GM23248 (cell line): ENCODE measurements at regions not wholly inside any gene's neighbourhood (a gene's known extent, or its start where the extent isn't known, plus 50 kb on each side); places are given as distances from the start of the nearest gene placed in this dataset.
A peak's percentile ranks its signal among the peaks of the same experiment; 100 is the strongest.

Experiments
- DNase-seq: peaks from one replicate; pipeline ENCODE4 v3.0.0-alpha.2; 2015
- H2AFZ ChIP-seq: fragments of 200-600 bp; sonication (generic); 2 replicates; pipeline ENCODE4 v1.6.1; 2016; ENCODE audit warnings: antibody characterized with exemption
- H3F3A ChIP-seq: fragments of 200-600 bp; sonication (generic); 2 replicates; pipeline ENCODE4 v1.6.1; 2016; ENCODE audit warnings: mild to moderate bottlenecking, antibody characterized with exemption, mixed run types; ENCODE audit not compliant: insufficient read depth
- H3K27ac ChIP-seq: fragments of 200-600 bp; sonication (generic); 2 replicates; pipeline ENCODE4 v1.5.1; 2016; ENCODE audit warnings: mild to moderate bottlenecking
- H3K27me3 ChIP-seq: fragments of 200-600 bp; sonication (generic); replicated peaks from 2 replicates; pipeline ENCODE4 v1.6.1; 2016; ENCODE audit warnings: mild to moderate bottlenecking; ENCODE audit not compliant: insufficient read depth
- H3K36me3 ChIP-seq: fragments of 200-600 bp; sonication (generic); 2 replicates; pipeline ENCODE4 v1.6.1; 2016; ENCODE audit warnings: low read depth, mild to moderate bottlenecking
- H3K4me1 ChIP-seq: fragments of 200-600 bp; sonication (generic); 2 replicates; pipeline ENCODE4 v1.6.1; 2016; ENCODE audit warnings: mild to moderate bottlenecking; ENCODE audit not compliant: insufficient read depth
- H3K4me2 ChIP-seq: fragments of 200-600 bp; sonication (generic); one replicate; pipeline ENCODE4 v1.6.1; 2016; ENCODE audit warnings: mild to moderate bottlenecking; ENCODE audit not compliant: unreplicated experiment
- H3K4me3 ChIP-seq: fragments of 200-600 bp; sonication (generic); 2 replicates; pipeline ENCODE4 v1.5.1; 2016; ENCODE audit warnings: mild to moderate bottlenecking
- H3K79me2 ChIP-seq: fragments of 200-600 bp; sonication (generic); 2 replicates; pipeline ENCODE4 v1.6.1; 2016; ENCODE audit warnings: mild to moderate bottlenecking; ENCODE audit not compliant: insufficient read depth
- H3K9ac ChIP-seq: fragments of 200-600 bp; sonication (generic); 2 replicates; pipeline ENCODE4 v1.6.1; 2016; ENCODE audit warnings: mild to moderate bottlenecking
- H3K9me2 ChIP-seq: fragments of 200-600 bp; sonication (generic); 2 replicates; pipeline ENCODE4 v1.6.1; 2016; ENCODE audit warnings: mixed run types, mild to moderate bottlenecking, moderate library complexity; ENCODE audit not compliant: insufficient read depth
- H3K9me3 ChIP-seq: fragments of 200-600 bp; sonication (generic); one replicate; pipeline ENCODE4 v1.6.1; 2017; ENCODE audit warnings: low read depth
- H4K20me1 ChIP-seq: fragments of 200-600 bp; sonication (generic); 2 replicates; pipeline ENCODE4 v1.6.0; 2016; ENCODE audit not compliant: insufficient read depth
- EZH2 ChIP-seq: fragments of 200-600 bp; sonication (generic); IDR thresholded peaks from 2 replicates; pipeline ENCODE4 v1.6.1; 2018; ENCODE audit warnings: antibody characterized with exemption, mild to moderate bottlenecking; ENCODE audit not compliant: insufficient read depth, poor library complexity, severe bottlenecking
- EZH2phosphoT487 ChIP-seq: fragments of 200-600 bp; sonication (generic); IDR thresholded peaks from 2 replicates; pipeline ENCODE4 v1.6.1; 2018; ENCODE audit warnings: antibody characterized with exemption, moderate library complexity, mild to moderate bottlenecking, low read depth; ENCODE audit not compliant: insufficient read depth
- WGBS, 2 experiments: methylation state at CpG; one replicate each; pipeline ENCODE4 v1.1.6; 2015 to 2017; ENCODE audit warnings: low lambda C conversion rate in 2 of 2, low coverage in 1 of 2; ENCODE audit errors: missing lambda C conversion rate in 2 of 2; 5-methylcytosine and 5-hydroxymethylcytosine counted together
- in situ Hi-C: fragments of 300-500 bp; cut with MboI; formaldehyde crosslinking; loops from 2 replicates; pipeline ENCODE4 v1.15.0; 2020

DNA sequence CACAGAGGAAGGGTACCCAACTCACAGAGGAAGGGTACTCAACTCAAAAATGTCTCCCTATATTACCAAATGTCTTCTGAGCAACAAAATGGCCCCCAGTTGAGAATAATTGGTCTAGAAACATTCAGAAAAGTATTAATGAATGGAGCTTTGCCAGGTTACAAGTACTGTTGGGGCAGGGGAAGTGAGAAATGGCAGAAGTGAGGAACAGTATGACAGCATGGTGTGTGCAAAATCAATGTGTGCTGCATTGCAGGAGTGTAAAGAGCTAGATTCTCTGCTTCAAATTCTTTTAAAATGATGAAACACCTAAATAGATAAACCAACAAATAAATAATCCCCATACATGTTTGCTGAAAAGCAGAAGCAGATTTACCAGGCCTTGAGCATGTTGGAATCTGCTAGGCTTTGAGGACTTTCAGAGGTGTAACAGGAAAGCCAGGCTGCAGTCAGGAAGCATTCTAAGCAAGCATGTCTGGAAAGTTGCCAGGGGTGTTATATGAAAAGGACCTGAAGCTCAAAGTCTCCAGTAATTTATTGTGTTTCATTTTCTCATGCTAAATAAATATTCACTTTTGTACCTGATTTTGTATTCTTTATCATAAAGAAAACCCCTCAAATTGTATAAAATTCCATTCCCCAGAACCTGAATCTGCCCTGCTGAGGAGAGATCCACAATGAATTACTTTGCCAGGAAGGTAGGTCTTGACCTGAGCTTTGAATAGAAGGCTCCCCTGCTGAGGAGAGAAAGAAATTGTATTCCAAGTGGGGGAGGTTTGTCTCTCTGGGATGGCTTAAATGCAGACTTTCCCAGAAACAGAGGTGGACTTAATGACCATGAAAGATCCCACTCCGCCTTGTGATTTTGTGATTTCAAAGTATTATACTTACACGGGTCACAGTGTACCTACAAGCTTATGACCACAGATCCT, 265.0 kb upstream of the MARCKS start:
- in situ Hi-C loops = no loop called here
- WGBS, 2 experiments = 97 to 98% methylated on average over 2 of the region's 2 CpGs
- DNase-seq = peak; percentile 45

DNA sequence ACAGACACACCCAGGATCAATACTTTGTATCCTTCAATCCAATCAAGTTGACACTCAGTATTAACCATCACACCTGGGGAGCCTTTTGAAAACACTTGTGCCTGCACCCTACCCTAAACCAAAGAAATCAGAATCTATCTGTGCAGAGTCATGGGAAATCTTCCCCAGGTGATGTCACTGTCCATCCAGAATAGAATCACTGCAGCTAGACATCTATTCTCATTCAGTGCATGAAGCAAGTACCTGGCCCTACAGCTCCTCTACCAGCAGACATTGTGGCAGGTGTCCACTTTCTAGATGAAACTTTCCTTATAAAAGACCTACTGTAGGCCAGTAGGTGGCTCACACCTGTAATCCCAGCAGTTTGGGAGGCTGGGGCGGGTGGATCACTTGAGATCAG, 262.4 kb upstream of the MARCKS start:
- peaks cover 5% of the 10 kb centered on the region; the same call in 1 of the 2 replicates for H3F3A ChIP-seq
- H3K4me2 ChIP-seq = no peak overlapping the region
- in situ Hi-C loops = no loop called here
- H3K9ac ChIP-seq = no peak overlapping the region
- no peaks in the 10 kb centered on the region for H3K27me3 ChIP-seq
- DNase-seq = no peak
- no peak overlapping the region for H3K4me3 ChIP-seq
- TF ChIP-seq EZH2phosphoT487 (no peak), EZH2 (no peak)
- H2AFZ ChIP-seq = no peak overlapping the region
- H3K9me3 ChIP-seq = no peaks in the 10 kb centered on the region
- H3K36me3 ChIP-seq = no peaks in the 10 kb centered on the region
- H4K20me1 ChIP-seq = no peaks in the 10 kb centered on the region
- H3K27ac ChIP-seq = no peak overlapping the region
- no peaks in the 10 kb centered on the region for H3K9me2 ChIP-seq
- WGBS, 2 experiments = 90 to 100% methylated on average over 1 of the region's 1 CpG
- no peaks in the 10 kb centered on the region for H3K79me2 ChIP-seq
- peaks cover 14% of the 10 kb centered on the region for H3K4me1 ChIP-seq

More for the DNA sequence above, 265.0 kb upstream of the MARCKS start:
- Histone ChIP-seq H3K9me3 (no peaks in the 10 kb centered on the region), H3F3A (peaks cover 9% of the 10 kb centered on the region), H4K20me1 (no peaks in the 10 kb centered on the region), H3K36me3 (no peaks in the 10 kb centered on the region), H3K9me2 (no peaks in the 10 kb centered on the region), H3K4me1 (peaks cover 29% of the 10 kb centered on the region), H3K9ac (no peak overlapping the region), H3K79me2 (no peaks in the 10 kb centered on the region), H3K4me3 (no peak overlapping the region), H3K4me2 (no peak overlapping the region), H2AFZ (no peak overlapping the region), H3K27me3 (no peaks in the 10 kb centered on the region), H3K27ac (no peak overlapping the region)
- TF ChIP-seq EZH2 = no peak
- TF ChIP-seq EZH2phosphoT487 = no peak

DNA sequence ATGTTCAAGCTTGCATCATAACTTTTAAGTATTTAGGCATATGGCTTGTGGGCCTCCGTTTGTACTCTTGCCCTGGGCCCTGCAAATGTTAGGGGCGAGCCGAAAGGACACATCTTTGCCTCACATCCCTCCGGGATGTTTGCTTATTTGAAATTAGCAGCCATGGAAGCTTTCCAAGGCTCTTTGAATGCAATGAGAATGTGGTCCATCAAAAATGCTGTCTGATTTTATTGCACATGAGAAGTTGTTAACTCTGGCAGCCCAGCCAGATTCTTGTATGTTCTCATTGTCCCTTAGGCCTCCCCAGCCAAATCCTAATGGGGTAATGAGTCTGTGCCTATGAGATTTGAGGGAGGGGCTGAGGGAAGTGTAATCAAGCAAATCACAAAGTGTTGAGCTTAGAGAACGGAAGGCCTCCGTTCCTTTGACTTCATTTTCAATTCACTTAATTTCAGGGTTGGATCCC, 261.2 kb upstream of the MARCKS start:
- H3K9ac ChIP-seq = no peak overlapping the region
- no peaks in the 10 kb centered on the region for H3K9me3 ChIP-seq
- DNase-seq = peak; percentile 57
- TF ChIP-seq EZH2phosphoT487 = no peak
- no peak for TF ChIP-seq EZH2
- peaks cover 5% of the 10 kb centered on the region; the same call in 1 of the 2 replicates for H3F3A ChIP-seq
- H4K20me1 ChIP-seq = no peaks in the 10 kb centered on the region
- in situ Hi-C loops = no loop called here
- no peaks in the 10 kb centered on the region for H3K27me3 ChIP-seq
- H3K27ac ChIP-seq = peak overlapping the region; percentile 42
- 42 to 56% methylated on average over 6 of the region's 6 CpGs for WGBS, 2 experiments
- H3K4me1 ChIP-seq = peaks cover 14% of the 10 kb centered on the region
- peak overlapping the region; percentile 25; the same call in 1 of the 2 replicates for H2AFZ ChIP-seq
- H3K4me2 ChIP-seq = no peak overlapping the region
- H3K36me3 ChIP-seq = no peaks in the 10 kb centered on the region
- H3K4me3 ChIP-seq = no peak overlapping the region
- no peaks in the 10 kb centered on the region for H3K9me2 ChIP-seq
- no peaks in the 10 kb centered on the region for H3K79me2 ChIP-seq

DNA sequence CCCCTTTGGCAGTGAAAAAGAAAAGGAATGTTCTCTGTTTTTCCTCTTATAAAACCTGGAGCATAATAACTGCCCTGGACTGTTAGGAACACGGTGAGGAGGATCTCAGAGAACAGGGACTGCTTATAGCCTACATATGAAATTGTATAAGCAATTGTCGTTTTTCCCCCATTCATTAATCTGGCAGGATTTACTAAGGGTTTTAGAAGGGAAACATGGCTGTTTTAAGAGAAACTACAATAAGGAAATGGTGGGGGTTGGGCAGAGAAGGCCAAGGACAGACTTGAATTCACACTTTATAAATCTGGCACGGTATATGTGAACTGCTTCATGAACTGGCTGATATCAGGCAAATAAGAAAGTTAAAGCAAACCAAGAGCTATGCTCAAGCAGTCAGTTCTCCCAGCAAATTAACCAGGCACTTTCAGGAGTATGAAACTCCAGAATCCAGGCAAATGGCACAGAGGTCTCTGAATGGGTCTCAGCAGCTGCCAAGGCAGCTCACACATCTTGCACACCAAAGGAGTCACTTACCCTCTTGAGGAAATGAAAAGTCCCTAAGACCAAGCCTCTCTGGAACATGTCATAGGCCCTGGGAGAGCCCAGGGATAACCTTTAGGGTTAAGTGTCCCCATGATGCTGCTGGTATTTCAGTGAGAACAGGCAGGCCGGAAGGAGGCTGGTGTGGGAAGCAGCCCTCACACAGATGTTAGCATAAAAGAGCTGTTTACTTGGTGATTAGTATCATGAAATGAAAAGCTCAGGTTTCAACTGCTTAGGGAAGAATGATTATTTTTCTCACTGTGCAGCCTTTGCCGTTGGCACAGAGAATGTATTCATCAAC, 260.5 kb upstream of the MARCKS start:
- in situ Hi-C loops = no loop called here

More for the DNA sequence above, 260.5 kb upstream of the MARCKS start:
- Histone ChIP-seq H3K27me3 (no peaks in the 10 kb centered on the region), H3F3A (peaks cover 5% of the 10 kb centered on the region; the same call in 1 of the 2 replicates), H3K4me1 (peaks cover 14% of the 10 kb centered on the region), H3K9ac (no peak overlapping the region), H3K9me2 (no peaks in the 10 kb centered on the region), H3K9me3 (no peaks in the 10 kb centered on the region), H2AFZ (no peak overlapping the region), H3K27ac (no peak overlapping the region), H3K36me3 (no peaks in the 10 kb centered on the region), H3K4me3 (no peak overlapping the region), H3K4me2 (no peak overlapping the region), H3K79me2 (no peaks in the 10 kb centered on the region), H4K20me1 (no peaks in the 10 kb centered on the region)
- TF ChIP-seq EZH2 (no peak), EZH2phosphoT487 (no peak)
- WGBS, 2 experiments = 55 to 62% methylated on average over 5 of the region's 5 CpGs
- DNase-seq = peak; percentile 38
